Smooth muscle cell (in vitro differentiated cells): ENCODE measurements at regions not wholly inside any gene's neighbourhood (a gene's known extent, or its start where the extent isn't known, plus 50 kb on each side); places are given as distances from the start of the nearest gene placed in this dataset.

Experiments
- DNase-seq: peaks from one replicate; lab custom pipeline; 2025; ENCODE audit not compliant: unreplicated experiment; lab: John Stamatoyannopoulos, UW
- H2AFZ ChIP-seq: fragments of 200-600 bp; sonication (generic); 2 replicates; pipeline ENCODE4 v1.6.0; 2016; ENCODE audit warnings: antibody characterized with exemption, low read depth, mild to moderate bottlenecking
- H3F3A ChIP-seq: fragments of 200-600 bp; sonication (generic); 2 replicates; pipeline ENCODE4 v1.6.0; 2017; ENCODE audit warnings: antibody characterized with exemption, low read depth
- H3K27ac ChIP-seq: fragments of 200-600 bp; sonication (generic); 2 replicates; pipeline ENCODE4 v1.5.1; 2016; ENCODE audit warnings: low read depth, mild to moderate bottlenecking
- H3K27me3 ChIP-seq: fragments of 200-600 bp; sonication (generic); 2 replicates; pipeline ENCODE4 v1.6.1; 2016; ENCODE audit warnings: low read depth, mild to moderate bottlenecking
- H3K36me3 ChIP-seq: fragments of 200-600 bp; sonication (generic); 2 replicates; pipeline ENCODE4 v1.5.1; 2016; ENCODE audit warnings: low read depth
- H3K4me1 ChIP-seq: fragments of 200-600 bp; sonication (generic); 2 replicates; pipeline ENCODE4 v1.5.1; 2016; ENCODE audit warnings: low read depth
- H3K4me2 ChIP-seq: fragments of 200-600 bp; sonication (generic); 2 replicates; pipeline ENCODE4 v1.6.0; 2016; ENCODE audit warnings: mild to moderate bottlenecking
- H3K4me3 ChIP-seq: fragments of 200-600 bp; sonication (generic); 2 replicates; pipeline ENCODE4 v1.5.1; 2016; ENCODE audit warnings: mild to moderate bottlenecking
- H3K79me2 ChIP-seq: fragments of 200-600 bp; sonication (generic); 2 replicates; pipeline ENCODE4 v1.6.0; 2016; ENCODE audit warnings: low read depth, mild to moderate bottlenecking
- H3K9ac ChIP-seq: fragments of 200-600 bp; sonication (generic); 2 replicates; pipeline ENCODE4 v1.6.0; 2016; ENCODE audit warnings: low read depth
- H3K9me3 ChIP-seq: fragments of 200-600 bp; sonication (generic); replicated peaks from 2 replicates; pipeline ENCODE4 v1.5.1; 2016; ENCODE audit warnings: low read depth
- H4K20me1 ChIP-seq: fragments of 200-600 bp; sonication (generic); 2 replicates; pipeline ENCODE4 v1.6.0; 2016; ENCODE audit warnings: low read depth
- CTCF ChIP-seq: fragments of 200-600 bp; sonication (generic); IDR thresholded peaks from 2 replicates; pipeline ENCODE4 v1.5.1; 2017; ENCODE audit warnings: borderline replicate concordance, mild to moderate bottlenecking, antibody characterized with exemption; ENCODE audit not compliant: insufficient read depth, poor library complexity, severe bottlenecking
- WGBS: methylation state at CpG from one replicate; pipeline ENCODE4 v1.1.7; 2016; ENCODE audit warnings: low lambda C conversion rate; 5-methylcytosine and 5-hydroxymethylcytosine counted together

DNA sequence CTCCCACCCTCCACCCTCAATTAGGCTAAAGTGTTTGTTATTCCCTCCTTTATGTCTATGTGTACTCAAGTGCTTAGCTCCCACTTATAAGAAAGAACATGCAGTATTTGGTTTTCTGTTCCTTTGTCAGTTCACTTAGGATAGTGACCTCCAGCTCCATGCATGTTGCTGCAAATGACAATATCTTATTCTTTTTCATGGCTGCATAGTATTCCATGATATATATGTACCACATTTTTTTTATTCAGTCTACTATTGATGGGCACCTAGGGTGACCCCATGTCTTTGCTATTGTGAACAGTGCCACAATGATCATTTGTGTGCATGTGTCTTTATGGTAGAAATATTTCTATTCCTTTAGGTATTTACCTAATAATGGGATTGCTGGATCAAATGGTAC lies 114.3 kb downstream of the DLEU7 start:
- no peak overlapping the region for H3K9ac ChIP-seq
- H3K79me2 ChIP-seq: no peaks in the 10 kb centered on the region
- no peaks in the 10 kb centered on the region for H4K20me1 ChIP-seq
- H3K27me3 ChIP-seq: no peaks in the 10 kb centered on the region
- no peaks in the 10 kb centered on the region for H3K4me1 ChIP-seq
- H3K4me2 ChIP-seq: no peak overlapping the region
- no peak overlapping the region for H3K27ac ChIP-seq
- H2AFZ ChIP-seq: no peak overlapping the region
- H3F3A ChIP-seq: no peaks in the 10 kb centered on the region
- no peak for TF ChIP-seq CTCF
- no peak for DNase-seq
- no peak overlapping the region for H3K4me3 ChIP-seq
- H3K9me3 ChIP-seq: no peaks in the 10 kb centered on the region
- no peaks in the 10 kb centered on the region for H3K36me3 ChIP-seq

DNA sequence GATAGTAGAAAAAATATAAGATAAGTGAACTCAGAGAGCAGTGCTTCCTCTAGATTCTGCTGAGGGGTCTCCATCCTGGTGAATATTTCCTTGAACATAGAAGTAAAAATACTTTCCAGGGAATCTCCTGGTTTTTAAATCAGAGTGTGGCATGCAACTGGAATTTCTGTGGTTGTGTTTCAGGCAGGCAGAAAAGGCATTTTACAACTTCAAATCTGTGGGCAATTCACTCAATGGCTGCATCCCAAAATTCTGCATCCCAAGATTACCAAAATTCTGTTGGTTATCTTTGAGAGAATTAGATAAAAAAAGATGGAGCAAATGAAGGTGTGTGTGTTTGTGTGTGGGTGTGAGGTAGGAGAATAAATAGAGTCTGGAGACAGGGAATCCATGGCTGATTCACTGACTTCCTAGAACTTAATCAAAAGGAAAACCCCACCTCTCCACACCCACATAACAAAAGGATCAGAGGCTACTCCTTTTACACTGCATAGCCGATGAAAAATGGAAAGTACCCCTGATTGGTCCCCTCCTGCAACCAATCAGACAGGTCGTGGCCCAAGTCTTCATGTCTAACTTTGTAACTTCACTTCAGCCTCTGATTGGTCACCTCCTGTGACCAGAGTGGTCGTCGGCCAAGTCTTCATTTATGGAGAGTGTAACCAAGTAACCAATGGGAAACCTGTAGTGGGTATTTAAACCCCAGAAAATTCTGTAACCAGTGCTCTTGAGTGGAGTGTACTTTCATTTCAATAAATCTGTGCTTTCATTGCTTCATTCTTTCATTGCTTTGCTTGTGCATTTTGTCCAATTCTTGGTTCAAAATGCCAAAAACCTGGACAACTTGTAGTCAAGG lies 112.8 kb downstream of the DLEU7 start:
- H3K79me2 ChIP-seq: no peaks in the 10 kb centered on the region
- H3K9ac ChIP-seq: peak overlapping the region; percentile 63
- peak overlapping the region; percentile 86 for H3K27ac ChIP-seq
- no peak for DNase-seq
- no peaks in the 10 kb centered on the region for H3F3A ChIP-seq
- no peak overlapping the region for H3K4me3 ChIP-seq
- H3K27me3 ChIP-seq: no peaks in the 10 kb centered on the region
- H3K4me1 ChIP-seq: no peaks in the 10 kb centered on the region
- H3K9me3 ChIP-seq: no peaks in the 10 kb centered on the region
- no peaks in the 10 kb centered on the region for H3K36me3 ChIP-seq
- no peaks in the 10 kb centered on the region for H4K20me1 ChIP-seq
- H3K4me2 ChIP-seq: no peak overlapping the region
- no peak overlapping the region for H2AFZ ChIP-seq
- TF ChIP-seq CTCF: no peak
- 97% methylated on average over 4 of the region's 4 CpGs for WGBS

GRCh38 chr13:50731400-50731799 lies 112.1 kb downstream of the DLEU7 start:
- H4K20me1 ChIP-seq: no peaks in the 10 kb centered on the region
- H3K27me3 ChIP-seq: no peaks in the 10 kb centered on the region
- H3K4me1 ChIP-seq: no peaks in the 10 kb centered on the region
- no peak for TF ChIP-seq CTCF
- no peak overlapping the region for H2AFZ ChIP-seq
- peak overlapping the region; percentile 63 for H3K9ac ChIP-seq
- peak overlapping the region; percentile 86 for H3K27ac ChIP-seq
- H3K4me2 ChIP-seq: no peak overlapping the region
- no peaks in the 10 kb centered on the region for H3K36me3 ChIP-seq
- H3F3A ChIP-seq: no peaks in the 10 kb centered on the region
- no peaks in the 10 kb centered on the region for H3K9me3 ChIP-seq
- H3K79me2 ChIP-seq: no peaks in the 10 kb centered on the region
- H3K4me3 ChIP-seq: no peak overlapping the region
- DNase-seq: no peak

- Histone ChIP-seq H3K27ac (no peak overlapping the region), H3F3A (no peaks in the 10 kb centered on the region), H3K9ac (no peak overlapping the region), H3K27me3 (no peaks in the 10 kb centered on the region), H3K9me3 (no peaks in the 10 kb centered on the region), H3K36me3 (no peaks in the 10 kb centered on the region), H2AFZ (no peak overlapping the region), H3K79me2 (no peaks in the 10 kb centered on the region), H3K4me3 (no peak overlapping the region), H3K4me2 (no peak overlapping the region), H4K20me1 (no peaks in the 10 kb centered on the region), H3K4me1 (no peaks in the 10 kb centered on the region)
- DNase-seq: no peak
- no peak for TF ChIP-seq CTCF
- WGBS: 67% methylated on average over 3 of the region's 3 CpGs
Observed at GRCh38 chr13:50732712-50733111, 110.8 kb downstream of the DLEU7 start.
